ENCODE measurements at regions not wholly inside any gene's neighbourhood (a gene's known extent, or its start where the extent isn't known, plus 50 kb on each side); places are given as distances from the start of the nearest gene placed in this dataset.
"Not testable (repeated sequence)": the region's sequence is repeated elsewhere in the genome, so short reads cannot be mapped to it uniquely, and the experiment has no call there.

DNA sequence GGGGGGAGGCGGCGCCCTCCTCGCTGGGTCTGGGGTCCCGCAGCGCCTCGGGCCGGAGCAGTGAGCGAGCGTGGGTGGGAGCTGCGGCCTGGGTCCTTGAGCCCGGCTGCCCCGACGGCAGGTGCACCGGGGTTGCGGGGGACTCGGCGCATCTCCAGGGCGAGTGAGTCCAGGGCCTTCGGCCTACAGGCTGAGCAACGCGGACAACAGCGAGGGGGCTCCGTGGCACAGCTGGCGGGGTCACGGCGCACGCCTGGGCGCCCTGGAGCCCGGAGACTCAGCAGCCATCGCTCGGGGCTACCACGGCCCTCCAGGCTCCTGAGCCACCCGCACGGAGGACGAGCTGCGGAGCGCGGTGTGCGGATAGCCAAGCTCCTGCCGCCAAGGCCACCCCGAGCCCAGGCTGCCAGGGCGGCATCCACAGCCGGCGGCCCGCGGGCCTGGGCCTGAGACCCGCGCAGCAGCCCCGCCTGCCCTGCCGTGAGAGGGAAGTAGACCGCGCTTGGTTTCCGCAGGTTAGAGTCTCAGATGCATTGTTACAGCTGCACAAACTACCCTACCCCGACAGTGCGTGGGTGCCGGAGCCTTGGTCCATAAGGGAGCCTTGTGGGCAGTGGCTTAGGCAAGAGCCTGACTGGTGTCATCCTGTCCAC, 253.9 kb upstream of the SGCG start:
- no peak for DNase-seq

DNA sequence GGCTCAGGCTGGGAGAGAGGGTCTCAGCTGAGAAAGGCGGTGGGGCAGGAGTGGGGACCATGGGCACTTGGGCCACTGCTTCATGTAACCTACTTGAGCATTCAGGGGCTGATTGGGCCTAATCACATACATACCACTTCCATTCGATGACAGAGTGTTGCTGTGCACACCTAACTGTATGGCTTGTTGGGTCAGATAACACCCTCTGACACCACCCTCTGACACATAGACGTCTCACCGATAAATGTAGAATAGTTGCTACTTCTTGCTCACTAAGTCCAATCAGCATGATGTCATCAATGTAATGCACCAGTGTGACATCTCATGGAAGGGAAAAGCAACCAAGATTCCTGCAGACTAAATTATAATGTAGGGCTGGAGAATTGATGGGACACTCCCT, 252.9 kb upstream of the SGCG start:
- not testable (repeated sequence) for DNase-seq

DNA sequence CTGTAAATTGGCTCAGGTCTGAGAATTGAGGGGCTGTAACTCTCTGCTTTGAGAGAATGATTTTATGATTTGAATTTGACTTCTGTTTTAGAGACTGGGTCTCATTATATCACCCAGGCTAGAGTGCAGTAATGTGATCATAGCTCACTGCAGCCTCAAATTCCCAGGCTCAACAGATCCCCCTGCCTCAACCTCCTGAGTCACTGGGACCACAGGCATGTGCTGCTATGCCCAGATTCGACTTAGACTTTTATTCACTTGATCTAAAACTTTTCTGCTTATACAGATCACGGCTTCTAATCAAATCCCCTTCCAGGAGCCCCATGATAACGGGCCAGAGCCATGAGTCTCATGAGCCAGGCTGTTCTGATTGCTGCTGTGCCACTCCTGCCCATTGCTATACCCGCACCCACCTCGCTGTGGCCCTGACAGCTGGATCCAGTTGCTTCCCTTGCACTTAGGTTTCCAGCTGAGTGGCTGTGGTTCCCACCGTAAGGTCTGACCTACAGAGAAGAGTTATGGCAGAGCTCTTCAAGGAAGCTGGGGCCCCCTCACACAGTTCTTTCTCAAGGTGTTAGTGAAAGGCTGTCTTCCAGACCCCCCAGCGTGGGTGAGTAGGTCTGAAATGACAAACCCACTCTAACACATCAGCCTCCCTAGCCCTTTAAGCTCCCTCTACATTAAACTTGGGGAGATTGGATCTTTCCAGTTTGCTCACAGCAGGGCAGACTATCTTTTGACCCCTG, 251.2 kb upstream of the SGCG start:
- DNase-seq, result no peak

DNA sequence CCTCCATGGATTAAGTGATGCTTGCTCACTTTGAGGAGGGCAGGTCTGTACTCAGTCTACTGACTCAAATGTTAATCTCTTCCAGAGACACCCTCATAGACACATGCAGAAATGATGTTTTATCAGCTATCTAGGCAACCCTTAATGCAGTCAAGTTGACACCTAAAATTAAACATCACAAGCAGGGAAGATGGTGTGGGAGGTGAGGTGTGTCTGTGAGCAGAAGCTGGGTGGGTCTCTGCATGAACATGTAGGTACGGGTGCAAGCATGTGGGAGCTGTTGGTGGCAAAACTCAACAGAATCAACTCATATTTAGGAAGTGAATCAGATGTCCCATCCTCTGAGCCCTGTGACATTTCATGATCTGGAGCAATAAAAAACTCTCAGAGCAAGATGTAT, 249.2 kb upstream of the SGCG start:
- no peak for DNase-seq

DNA sequence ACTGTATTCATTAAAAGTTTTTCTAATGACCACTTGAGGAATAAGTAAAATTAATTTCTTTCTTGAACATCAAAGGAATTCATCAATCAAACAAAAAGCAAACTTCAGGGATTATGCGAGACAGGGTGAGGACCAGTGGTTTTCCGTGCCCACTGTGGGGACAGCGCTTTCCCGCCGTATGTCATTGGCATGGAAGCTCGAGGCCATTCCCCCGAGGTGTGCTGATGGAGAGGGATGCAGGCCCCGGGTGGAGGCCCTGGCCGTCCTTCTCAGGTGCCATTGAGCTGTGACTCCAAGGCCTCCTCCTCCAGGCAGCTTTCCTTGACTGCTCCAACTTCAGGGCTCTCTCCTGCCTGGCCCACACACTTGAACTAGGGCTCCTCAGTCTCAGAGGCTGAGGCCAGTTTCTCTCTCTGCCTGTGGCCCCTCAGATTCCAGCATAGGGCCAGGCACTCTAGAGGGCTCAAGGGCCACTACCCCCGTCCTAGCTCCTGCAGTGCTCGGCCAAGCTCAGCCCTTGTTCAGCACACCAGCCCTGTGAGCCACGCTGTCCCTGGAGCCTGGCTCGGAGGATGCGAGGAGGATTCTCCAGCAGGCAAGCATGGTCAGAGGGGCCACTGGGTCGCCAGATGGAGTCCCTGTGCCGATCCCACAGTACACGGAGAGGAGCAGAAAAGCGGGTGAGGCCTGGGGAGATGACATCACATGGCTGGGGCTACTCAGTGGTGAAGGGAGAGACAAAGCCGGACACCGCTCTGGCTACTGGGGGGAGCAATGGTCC, 248.0 kb upstream of the SGCG start:
- DNase-seq, result not testable (repeated sequence)

DNA sequence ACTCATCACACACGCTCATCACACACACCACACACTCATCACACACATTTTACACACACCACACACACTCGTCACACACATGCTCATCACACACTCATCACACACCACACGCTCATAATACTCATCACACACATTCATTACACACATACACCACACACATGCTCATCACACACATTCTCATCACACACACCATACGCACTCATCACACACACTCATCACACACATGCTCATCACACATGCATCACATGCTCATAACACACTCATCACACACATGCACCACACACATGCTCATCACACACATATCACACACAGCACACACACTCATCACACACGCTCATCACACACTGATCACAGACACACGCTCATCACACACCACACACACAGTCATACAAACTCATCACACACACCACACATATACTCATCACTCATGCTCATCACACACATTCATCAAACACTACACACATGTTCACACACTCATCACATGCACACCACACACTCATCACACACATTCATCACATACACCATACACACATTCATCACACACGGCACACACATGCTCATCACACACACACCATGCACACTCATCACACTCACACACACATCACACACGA, 247.1 kb upstream of the SGCG start:
- no peak for DNase-seq

DNA sequence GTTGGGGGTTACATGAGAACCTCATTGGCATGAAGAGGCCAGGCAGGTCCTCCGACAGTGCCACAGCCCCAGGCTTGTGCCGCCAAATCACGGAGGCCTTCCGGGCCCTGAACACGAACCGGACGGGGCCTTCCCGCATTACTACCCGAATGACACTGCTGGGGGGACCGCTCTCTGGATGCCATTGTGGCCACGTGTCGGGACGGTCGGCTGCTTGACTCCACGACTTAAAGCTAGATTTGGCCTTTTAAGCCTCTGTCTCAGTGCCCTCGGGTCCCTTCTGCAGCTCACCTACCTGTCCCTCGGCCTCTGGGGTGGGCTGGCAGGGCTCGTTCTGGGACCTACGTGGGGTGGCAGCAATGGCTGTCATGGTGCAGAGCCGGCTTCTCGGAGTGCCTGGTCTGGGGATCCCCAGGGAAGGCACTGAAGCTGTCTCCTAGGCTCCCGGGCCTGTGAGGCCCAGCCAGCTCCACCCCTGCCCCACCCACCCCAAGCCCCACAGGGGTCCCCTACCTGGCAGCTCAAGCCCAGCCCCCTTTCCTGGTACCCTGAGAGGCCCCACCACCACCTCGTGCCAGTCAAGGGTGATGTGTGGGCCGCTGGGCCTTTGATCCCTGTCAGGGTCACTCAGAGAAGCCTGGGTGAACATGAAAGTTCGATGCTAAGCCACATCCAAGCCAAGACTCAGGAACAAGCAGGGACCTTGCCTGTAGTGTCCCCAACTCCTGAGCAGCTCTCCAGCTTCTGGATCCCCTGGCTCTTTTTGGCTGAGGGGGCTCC, 245.8 kb upstream of the SGCG start:
- no peak for DNase-seq

DNA sequence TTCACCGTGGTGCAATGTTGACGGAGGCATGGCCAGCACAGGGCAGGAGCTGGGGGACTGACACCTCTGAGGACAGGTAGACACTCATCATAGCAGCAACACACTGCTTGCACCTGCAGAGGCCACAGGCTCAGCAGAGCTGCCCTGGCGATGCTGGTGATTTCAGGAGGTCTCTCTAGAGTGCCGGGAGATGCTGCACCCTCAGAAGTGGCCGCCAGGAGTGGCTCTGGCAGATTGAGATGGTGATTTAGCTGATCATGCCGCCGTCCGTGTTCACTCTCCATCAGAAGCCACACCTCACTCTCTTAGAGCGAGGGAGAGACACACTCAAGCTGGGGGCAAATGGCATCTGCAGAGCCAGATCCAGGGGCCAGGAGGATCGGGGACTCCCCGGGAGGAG, 244.6 kb upstream of the SGCG start:
- no peak for DNase-seq

DNA sequence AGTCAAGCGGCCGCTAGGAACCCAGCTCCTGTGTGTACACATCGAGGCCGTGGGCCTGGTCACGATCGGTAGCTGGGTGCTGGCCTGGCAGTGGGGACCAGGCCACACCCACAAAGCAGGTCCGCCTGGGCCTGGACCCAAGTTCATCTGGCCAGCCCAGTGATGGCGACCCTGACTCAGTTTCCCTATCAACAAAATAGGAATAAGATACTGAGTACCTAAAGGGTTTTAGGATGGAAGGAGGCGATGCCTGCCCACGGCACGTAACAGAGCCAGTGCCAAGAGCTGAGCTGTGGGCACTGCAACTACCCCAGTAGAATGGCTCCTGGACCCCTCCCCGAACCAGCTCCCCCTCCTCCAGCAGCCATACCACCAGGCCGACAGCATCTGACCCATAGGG, 243.5 kb upstream of the SGCG start:
- no peak for DNase-seq

DNA sequence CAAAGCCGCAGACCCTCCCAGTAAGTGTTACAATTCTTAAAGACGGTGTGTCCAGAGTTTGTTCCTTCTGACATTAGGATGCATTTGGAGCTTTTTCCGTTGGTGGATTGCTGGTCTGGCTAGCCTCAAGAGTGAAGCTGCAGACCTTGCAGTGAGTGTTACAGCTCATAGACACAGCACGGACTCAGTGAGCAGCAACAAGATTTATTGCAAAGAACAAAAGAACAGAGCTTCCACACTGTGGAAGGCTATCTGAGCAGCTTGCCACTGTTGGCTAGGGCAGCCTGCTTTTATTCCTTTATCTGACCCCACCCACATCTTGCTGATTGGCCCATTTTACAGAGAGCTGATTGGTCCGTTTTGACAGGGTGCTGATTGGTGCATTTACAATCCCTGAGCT, 242.8 kb upstream of the SGCG start:
- no peak for DNase-seq

DNA sequence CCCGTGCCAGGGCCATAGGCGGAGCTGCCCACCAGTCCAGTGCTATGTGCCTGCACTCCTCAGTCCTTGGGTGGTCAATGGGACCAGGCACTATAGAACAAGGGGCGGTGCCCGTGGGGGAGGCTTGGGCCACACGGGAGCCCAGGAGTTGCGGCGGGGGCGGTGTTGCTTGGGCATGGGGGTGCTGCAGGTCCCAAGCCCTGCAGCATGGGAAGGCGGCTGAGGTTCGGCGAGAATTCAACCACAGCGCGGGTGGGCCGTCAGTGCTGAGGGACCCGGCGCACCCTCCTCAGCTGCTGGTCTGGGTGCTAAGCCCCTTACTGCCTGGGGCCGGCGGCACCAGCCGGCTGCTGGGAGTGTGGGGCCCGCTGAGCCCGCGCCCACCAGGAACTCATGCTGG, 242.2 kb upstream of the SGCG start:
- DNase-seq, result no peak

DNA sequence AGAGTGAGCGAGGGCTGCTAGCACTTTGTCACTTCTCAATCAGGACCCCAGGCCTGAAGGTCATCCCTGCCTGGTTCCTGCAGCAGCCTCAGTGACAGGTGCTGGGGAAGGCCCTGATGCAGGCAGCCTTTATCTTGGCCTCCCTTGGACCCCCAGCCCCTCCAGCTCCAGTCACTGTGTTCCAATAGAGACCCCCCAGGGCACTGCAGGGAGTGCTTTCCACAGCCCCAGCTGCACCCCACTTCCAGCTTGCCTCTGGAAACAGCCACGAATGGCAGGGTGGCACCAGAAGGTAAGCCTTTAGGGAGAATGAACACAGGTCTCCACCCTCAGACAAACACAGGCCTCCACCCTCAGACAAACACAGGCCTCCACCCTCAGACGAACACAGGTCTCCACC, 241.6 kb upstream of the SGCG start:
- DNase-seq, result no peak

DNA sequence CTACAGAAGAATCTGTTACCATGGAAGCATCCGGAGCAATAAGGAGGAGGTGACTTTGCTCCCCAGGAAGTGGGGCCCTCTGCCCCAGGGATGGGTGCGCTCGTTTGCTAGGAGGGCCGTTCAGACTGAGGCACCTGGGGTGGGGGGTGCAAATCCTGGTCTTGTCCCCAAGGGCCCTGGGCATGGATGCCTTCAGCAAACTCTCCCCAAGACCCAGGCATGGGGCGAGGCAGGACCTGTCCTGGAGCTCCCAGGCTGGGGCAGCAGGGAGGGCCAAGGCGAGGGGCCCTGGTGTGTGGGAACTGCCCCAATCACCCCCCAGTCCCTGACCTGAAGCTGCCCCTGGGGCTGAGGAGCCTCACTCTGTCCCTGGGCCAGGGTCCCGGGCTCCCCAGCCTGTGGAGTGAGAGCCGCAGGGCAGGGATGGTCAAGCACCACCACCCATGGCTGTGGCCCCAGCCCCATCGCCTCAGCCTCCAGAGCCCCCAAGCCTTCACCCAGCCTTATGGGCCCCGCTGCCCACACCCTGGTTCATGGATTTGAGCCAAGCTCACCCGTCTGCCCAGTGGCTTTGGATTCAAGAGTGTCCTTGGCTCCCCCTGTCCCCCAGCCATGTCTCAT, 240.6 kb upstream of the SGCG start:
- no peak for DNase-seq

DNA sequence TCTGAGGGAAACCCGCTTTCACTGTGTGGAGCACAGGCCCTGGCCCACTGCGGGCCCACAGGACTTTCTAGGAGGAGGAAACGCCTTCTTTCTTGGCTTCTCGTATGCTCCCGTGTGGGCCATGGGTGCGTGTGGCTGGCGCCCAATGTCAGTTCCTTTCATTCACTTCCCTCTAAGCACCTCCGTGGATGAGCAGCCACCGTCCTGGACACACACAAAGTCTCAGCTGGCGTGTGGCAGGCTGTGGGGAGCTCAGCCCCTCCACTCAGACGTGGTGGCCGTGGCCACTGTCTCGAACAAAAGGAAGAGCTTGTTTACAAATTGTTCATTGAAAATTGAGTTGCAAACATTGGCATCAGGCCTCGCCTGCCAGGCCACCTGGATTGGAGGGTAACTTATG, 240.0 kb upstream of the SGCG start:
- no peak for DNase-seq

DNA sequence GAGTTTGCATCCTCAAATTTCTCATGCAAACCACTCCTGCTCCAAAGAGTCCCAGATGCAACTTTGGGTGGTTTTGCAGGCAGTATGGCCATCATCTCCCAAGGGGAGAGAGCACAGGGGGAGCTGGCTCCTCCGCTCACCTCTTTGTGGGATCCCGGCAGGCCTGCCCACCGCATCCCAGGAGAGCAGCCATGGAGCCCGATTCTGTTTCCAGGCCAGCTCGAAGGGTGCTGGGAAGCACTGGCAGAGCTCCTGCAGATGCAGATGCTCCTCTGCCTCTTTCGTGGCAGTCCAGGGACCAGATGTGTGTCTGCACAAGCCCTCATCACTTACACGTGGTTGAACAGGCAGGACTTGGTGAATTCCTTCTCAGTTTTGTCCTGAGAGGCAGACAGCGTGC, 239.3 kb upstream of the SGCG start:
- not testable (repeated sequence) for DNase-seq

DNA sequence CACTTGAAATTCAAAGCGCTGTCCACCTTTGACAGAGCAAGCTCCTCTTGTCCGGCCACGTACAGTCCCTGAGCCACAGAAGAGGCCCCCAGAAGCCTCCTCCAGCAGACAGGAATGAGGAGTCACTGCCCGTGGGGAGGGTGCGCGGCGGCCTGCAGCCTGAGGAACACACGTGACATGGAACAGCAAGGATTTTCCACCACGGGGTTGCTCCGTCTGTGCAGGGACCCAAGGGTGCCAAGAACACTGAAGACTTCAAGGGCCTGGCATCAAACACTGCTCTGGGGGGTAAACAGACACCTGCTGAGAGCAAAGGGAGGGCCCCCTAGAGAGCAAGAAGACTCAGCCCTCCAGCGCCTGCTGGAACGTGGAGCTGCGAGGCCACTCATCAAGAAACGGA, 237.9 kb upstream of the SGCG start:
- not testable (repeated sequence) for DNase-seq

DNA sequence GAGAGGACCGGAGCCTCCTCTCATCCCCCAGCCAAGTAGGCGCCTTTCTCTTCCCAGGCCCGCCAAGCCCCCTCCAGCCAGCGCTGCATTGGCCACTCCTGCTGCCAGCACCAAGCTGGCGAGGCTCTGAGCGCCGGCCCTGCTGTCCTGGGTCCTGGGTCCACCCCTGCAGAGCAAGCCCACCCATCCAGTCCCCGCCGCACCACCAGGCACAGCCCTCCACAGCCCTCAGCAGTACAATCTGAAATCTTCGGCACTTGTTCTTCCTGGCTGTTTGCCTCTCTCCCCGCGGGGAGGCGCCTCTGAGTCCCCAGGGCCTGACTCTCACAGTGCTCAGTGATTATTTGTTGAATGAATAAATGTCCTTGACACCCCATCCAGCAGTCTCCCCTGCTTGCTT, 236.4 kb upstream of the SGCG start:
- no peak for DNase-seq

DNA sequence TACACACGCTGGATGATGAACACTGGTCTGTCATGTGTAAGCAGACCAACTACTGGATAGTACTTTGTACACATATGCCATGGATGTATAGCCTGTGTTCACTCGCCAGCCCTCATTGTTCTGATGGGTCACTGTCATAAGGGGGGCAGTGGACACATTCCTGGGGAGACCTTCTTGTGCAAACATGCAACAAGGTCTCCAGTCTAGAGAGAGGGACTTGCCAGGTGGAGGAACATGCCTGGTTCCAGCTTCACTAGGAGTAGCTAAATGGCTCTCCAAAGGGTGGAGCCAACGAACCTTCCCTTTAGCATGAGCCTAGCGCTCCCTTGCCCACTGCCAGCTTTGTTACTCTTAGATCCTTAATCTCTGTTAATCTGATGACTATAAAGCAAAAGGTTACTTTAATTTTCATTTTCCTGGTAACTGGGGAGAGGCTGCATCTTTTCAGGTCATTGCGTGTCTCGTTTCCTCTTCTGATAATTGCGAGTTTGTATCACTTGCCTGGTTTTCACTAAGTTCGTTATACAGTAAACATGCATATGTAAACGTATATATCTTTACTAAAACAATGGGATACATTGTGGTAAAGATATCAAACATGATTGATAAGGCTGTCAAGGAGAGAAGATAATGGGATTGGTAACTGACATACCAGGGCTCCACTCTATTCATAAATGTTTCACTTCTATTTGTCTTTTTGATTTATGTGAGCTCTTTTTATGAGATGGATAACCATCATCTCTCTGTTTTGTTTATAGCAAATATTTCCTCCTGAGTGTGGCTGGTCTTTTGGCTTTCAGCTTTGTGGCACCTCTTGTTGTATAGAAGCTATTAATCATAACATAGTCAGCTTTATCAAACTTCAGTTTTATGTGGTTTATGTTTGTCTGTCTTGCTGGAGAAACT, 235.2 kb upstream of the SGCG start:
- no peak for DNase-seq

DNA sequence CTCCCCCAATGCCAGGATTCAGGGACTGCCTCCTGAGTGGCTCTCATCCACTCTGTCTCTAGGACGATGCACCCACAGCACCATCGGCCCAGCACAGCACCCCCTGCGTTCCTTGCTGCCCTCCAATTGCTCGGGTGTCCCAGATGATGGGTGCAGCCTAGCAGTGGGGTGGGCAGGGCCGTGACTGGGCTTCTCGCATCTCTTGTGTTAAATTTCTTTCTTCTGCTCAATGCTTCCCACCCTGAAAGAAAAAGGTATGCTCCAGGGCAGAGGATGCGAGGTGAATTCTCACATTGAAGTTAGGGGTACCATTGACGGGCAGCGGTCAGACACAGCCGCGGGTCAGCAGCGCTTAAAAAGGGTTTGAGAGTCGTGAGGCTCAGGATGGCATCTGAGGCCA, 232.4 kb upstream of the SGCG start:
- no peak for DNase-seq

DNA sequence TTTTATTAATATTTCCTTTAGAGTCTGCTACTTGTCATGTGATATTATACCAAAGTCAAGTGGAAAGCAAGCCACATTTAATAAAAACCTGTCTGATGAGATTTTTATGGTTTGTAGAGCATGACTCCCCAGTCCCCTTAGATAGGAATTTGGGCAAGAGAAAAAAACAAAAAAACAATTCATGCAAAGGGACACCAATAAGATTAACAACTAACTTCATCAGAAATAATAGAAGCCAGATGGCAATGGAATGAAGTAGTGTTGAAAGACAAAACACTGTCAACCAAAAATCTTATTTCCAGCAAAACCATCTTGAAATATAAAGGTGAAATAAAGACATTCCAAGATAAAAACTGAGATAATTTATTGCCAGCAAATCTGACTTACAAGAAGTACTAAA, 228.8 kb upstream of the SGCG start:
- DNase-seq, result not testable (repeated sequence)

DNA sequence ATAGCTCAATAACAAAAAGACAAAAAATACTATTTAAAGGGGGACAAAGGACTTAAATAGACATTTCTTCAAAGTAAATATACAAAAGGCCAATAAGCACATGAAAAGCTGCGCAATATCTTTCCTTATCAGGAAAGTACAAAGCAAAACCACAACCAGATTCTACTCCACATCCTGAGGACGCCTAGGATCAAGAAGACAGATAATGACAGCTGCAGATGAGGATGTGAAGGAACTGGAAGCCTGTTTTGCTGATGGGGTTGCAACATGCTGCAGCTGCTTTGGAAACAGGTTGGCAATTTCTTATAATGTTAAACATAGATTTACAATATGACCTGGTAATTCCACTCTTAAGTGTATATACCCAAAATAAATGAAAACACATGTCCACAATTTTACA, 225.6 kb upstream of the SGCG start:
- not testable (repeated sequence) for DNase-seq

All from NCI-H524 (cell line).